Heart left ventricle (tissue), 16 donors: ENCODE measurements at regions not wholly inside any gene's neighbourhood (a gene's known extent, or its start where the extent isn't known, plus 50 kb on each side); places are given as distances from the start of the nearest gene placed in this dataset.
"Not testable (repeated sequence)": the region's sequence is repeated elsewhere in the genome, so short reads cannot be mapped to it uniquely, and the experiment has no call there.

ENCODE experiments used
- ATAC-seq, 4 donors: fragments of 200-7000 bp; cut with Tn5 transposase; one replicate each; pipeline ENCODE4 v1.9.1; 2020 to 2022; ENCODE audit warnings: moderate library complexity in 4 of 4, mild to moderate bottlenecking in 3 of 4, moderate number of reproducible peaks in 1 of 4
- DNase-seq, 5 donors: peaks; one replicate each; pipeline ENCODE4 v3.0.0-alpha.2; 2020
- H3K27ac ChIP-seq, 12 donors: fragments of 200-600 bp; sonication (generic) in 4 of 12; one replicate each; pipeline versions ENCODE4 v1.5.0 to v1.8.0; 2016 to 2022; ENCODE audit warnings: mild to moderate bottlenecking in 2 of 12
- H3K27me3 ChIP-seq, 9 donors: fragments of 200-600 bp; sonication (generic) in 2 of 9; one replicate each; pipeline versions ENCODE4 v1.5.1 to v1.8.0; 2016 to 2022; ENCODE audit warnings: mild to moderate bottlenecking in 3 of 9
- H3K36me3 ChIP-seq, 9 donors: fragments of 200-600 bp; sonication (generic) in 2 of 9; one replicate each; pipeline versions ENCODE4 v1.5.0 to v1.8.0; 2018 to 2022; ENCODE audit warnings: mild to moderate bottlenecking in 2 of 9
- H3K4me1 ChIP-seq, 12 donors: fragments of 200-600 bp; sonication (generic) in 4 of 12; one replicate each; pipeline versions ENCODE4 v1.5.0 to v1.8.0; 2016 to 2022; ENCODE audit warnings: mild to moderate bottlenecking in 3 of 12
- H3K4me3 ChIP-seq, 12 donors: fragments of 200-600 bp; sonication (generic) in 4 of 12; one replicate each; pipeline versions ENCODE4 v1.5.0 to v1.8.0; 2017 to 2022; ENCODE audit warnings: mild to moderate bottlenecking in 9 of 12, moderate library complexity in 4 of 12
- H3K9me3 ChIP-seq, 12 donors: fragments of 200-600 bp; sonication (generic) in 4 of 12; one replicate each; pipeline versions ENCODE4 v1.5.0 to v1.8.0; 2016 to 2022; ENCODE audit warnings: mild to moderate bottlenecking in 1 of 12
- CTCF ChIP-seq, 12 donors: fragments of 200-600 bp; sonication (generic) in 4 of 12; IDR thresholded peaks; one replicate each; pipeline versions ENCODE4 v1.5.0 to v1.8.0; 2018 to 2022; ENCODE audit warnings: antibody characterized with exemption in 12 of 12, mild to moderate bottlenecking in 5 of 12
- POLR2A ChIP-seq, 2 donors: fragments of 450-650 bp; IDR thresholded peaks; one replicate each; pipeline ENCODE4 v1.6.1; 2017; ENCODE audit warnings: antibody characterized with exemption in 2 of 2, mild to moderate bottlenecking in 2 of 2, moderate library complexity in 2 of 2
- WGBS, 4 donors: extraction: QIAGEN DNeasy Blood & Tissue Kit in 2 of 4; methylation state at CpG; one replicate each; pipeline versions ENCODE4 v1.1.5 to v1.1.7; 2013 to 2018; 5-methylcytosine and 5-hydroxymethylcytosine counted together
- intact Hi-C, 10 donors: fragments of 100-400 bp; cut with DNase I; formaldehyde crosslinking; loops; one replicate each; pipeline versions ENCODE4 v1.11.1 to v1.14.2; 2022
- donor health status: ischemic (EF 13 %, LVEDD 7.1; RV severe dilation, severe dysfunction).
- donor health status: healthy with polysubstance abuse.
- donor health status: DM: no; HTN: yes; CAD: no.
- donor health status: DM: no; HTN: no; CAD: no.
- donor health status: ischemic (EF 25% LVEDD 6.9; RV normal size, moderate dysfunction).
- donor health status: ischemic (EF 25% LVEDD 5.7; RV mildly dilated, moderate dysfunction).
- donor health status: healthy.
- donor health status: DM: yes; HTN: yes; CAD: no.
- donor health status: ischemic (EF 35%, LVEDD 5.7; RV mildly dilated, moderate dysfunction).
- donor health status: nonischemic (EF 11% LVEDD 7.7; RV severe dilation, severe dysfunction).
- donor health status: DM: yes; HTN: yes; CAD: no.
- donor health status: PGD.
- donor health status: ischemic (EF 29% LVEDD 5.4; RV normal size, mild dysfunction).
- donor health status: nonischemic (EF 23%, LVEDD 6.1; RV moderate dilation, normal function).

GRCh38 chr16:17034477-17035252, 436.1 kb downstream of the XYLT1 start:
- Histone ChIP-seq H3K9me3 (peaks cover 0 to 18% (median 2%) of the 10 kb centered on the region in 12 donors), H3K27me3 (no peaks in the 10 kb centered on the region), H3K4me3 (no peak overlapping the region), H3K36me3 (no peaks in the 10 kb centered on the region), H3K27ac (no peak overlapping the region), H3K4me1 (no peaks in the 10 kb centered on the region)
- DNase-seq, result no peak
- WGBS, 4 donors, result 75 to 88% (median 82%) methylated on average over 1 of the region's 1 CpG
- TF ChIP-seq POLR2A (IDR thresholded peaks at IDR 0.05) (no peak), CTCF (IDR thresholded peaks at IDR 0.05) (no peak)
- ATAC-seq, result no peak
- intact Hi-C loops, result no loop called here

GRCh38 chr16:17037499-17037898, 433.3 kb downstream of the XYLT1 start:
- Histone ChIP-seq H3K4me1 (no peaks in the 10 kb centered on the region), H3K4me3 (no peak overlapping the region), H3K9me3 (peaks cover 0 to 15% (median 0%) of the 10 kb centered on the region in 12 donors), H3K27ac (no peak overlapping the region), H3K27me3 (no peaks in the 10 kb centered on the region), H3K36me3 (no peaks in the 10 kb centered on the region)
- ATAC-seq (no peak), DNase-seq (no peak)
- intact Hi-C loops, result no loop called here
- WGBS, 4 donors, result 63 to 77% (median 71%) methylated on average over 5 of the region's 5 CpGs
- TF ChIP-seq POLR2A (IDR thresholded peaks at IDR 0.05), result no peak
- TF ChIP-seq CTCF (IDR thresholded peaks at IDR 0.05), result no peak

- 63 to 69% (median 64%) methylated on average over 5 of the region's 5 CpGs for WGBS, 4 donors
- Histone ChIP-seq H3K27ac (no peak overlapping the region), H3K4me3 (no peak overlapping the region), H3K4me1 (no peaks in the 10 kb centered on the region), H3K27me3 (no peaks in the 10 kb centered on the region), H3K36me3 (no peaks in the 10 kb centered on the region), H3K9me3 (peaks cover 0 to 15% (median 0%) of the 10 kb centered on the region in 12 donors)
- DNase-seq (no peak), ATAC-seq (no peak)
- intact Hi-C loops, result no loop called here
- TF ChIP-seq CTCF (IDR thresholded peaks at IDR 0.05) (no peak), POLR2A (IDR thresholded peaks at IDR 0.05) (no peak)
These were observed 432.3 kb downstream of the XYLT1 start for GRCh38 chr16:17038415-17038814.

- H3K27ac ChIP-seq, H3K4me1 ChIP-seq, ATAC-seq, H3K4me3 ChIP-seq, DNase-seq, intact Hi-C loops, H3K36me3 ChIP-seq, H3K27me3 ChIP-seq: not testable (repeated sequence)
- H3K9me3 ChIP-seq, result peaks cover 0 to 21% (median 4%) of the 10 kb centered on the region in 12 donors
- 75 to 97% (median 85%) methylated on average over 2 of the region's 2 CpGs for WGBS, 4 donors
These were observed 421.7 kb downstream of the XYLT1 start for GRCh38 chr16:17049109-17049508.

- no peak overlapping the region for H3K4me3 ChIP-seq
- H3K27ac ChIP-seq, result no peak overlapping the region
- no peaks in the 10 kb centered on the region for H3K4me1 ChIP-seq
- DNase-seq (no peak), ATAC-seq (no peak)
- H3K27me3 ChIP-seq, result no peaks in the 10 kb centered on the region
- 67 to 78% (median 74%) methylated on average over 1 of the region's 1 CpG for WGBS, 4 donors
- intact Hi-C loops, result no loop called here
- no peak for TF ChIP-seq CTCF (IDR thresholded peaks at IDR 0.05)
- TF ChIP-seq POLR2A (IDR thresholded peaks at IDR 0.05), result no peak
- no peaks in the 10 kb centered on the region for H3K36me3 ChIP-seq
- H3K9me3 ChIP-seq, result peaks cover 0 to 24% (median 4%) of the 10 kb centered on the region in 12 donors
These were observed 420.3 kb downstream of the XYLT1 start for GRCh38 chr16:17050468-17050867.
